Sigmoid colon (tissue), 6 donors: ENCODE measurements at regions not wholly inside any gene's neighbourhood (a gene's known extent, or its start where the extent isn't known, plus 50 kb on each side); places are given as distances from the start of the nearest gene placed in this dataset.
"Not testable (repeated sequence)": the region's sequence is repeated elsewhere in the genome, so short reads cannot be mapped to it uniquely, and the experiment has no call there.

Experiments
- DNase-seq: peaks from one replicate; pipeline ENCODE4 v3.0.0-alpha.2; 2019
- H3K27ac ChIP-seq, 4 donors: fragments of 200-600 bp; sonication (generic); one replicate each; pipeline ENCODE4 v1.5.1; 2016 to 2019; ENCODE audit warnings: mild to moderate bottlenecking in 1 of 4
- H3K27me3 ChIP-seq, 3 donors: fragments of 200-600 bp; sonication (generic); one replicate each; pipeline ENCODE4 v1.5.1; 2019; ENCODE audit warnings: mild to moderate bottlenecking in 1 of 3
- H3K36me3 ChIP-seq, 4 donors: fragments of 200-600 bp; sonication (generic); one replicate each; pipeline ENCODE4 v1.5.1; 2016 to 2019
- H3K4me1 ChIP-seq, 4 donors: fragments of 200-600 bp; sonication (generic); one replicate each; pipeline ENCODE4 v1.5.1; 2017 to 2019
- H3K4me3 ChIP-seq, 4 donors: fragments of 200-600 bp; sonication (generic); one replicate each; pipeline ENCODE4 v1.5.1; 2017 to 2019; ENCODE audit warnings: mild to moderate bottlenecking in 2 of 4, moderate library complexity in 1 of 4
- H3K9me3 ChIP-seq, 4 donors: fragments of 200-600 bp in 3 of 4; sonication (generic) in 3 of 4; one replicate each; pipeline versions ENCODE4 v1.5.1 to v1.6.1; 2013 to 2019
- EP300 ChIP-seq, 4 donors: sonication (generic); formaldehyde crosslinking; IDR thresholded peaks; one replicate each; pipeline ENCODE4 v1.6.1; 2017; ENCODE audit warnings: antibody characterized with exemption in 4 of 4
- POLR2A ChIP-seq, 2 donors: fragments of 450-650 bp; IDR thresholded peaks; one replicate each; pipeline ENCODE4 v1.6.1; 2016; ENCODE audit warnings: antibody characterized with exemption in 2 of 2, mild to moderate bottlenecking in 2 of 2, moderate library complexity in 2 of 2
- POLR2AphosphoS5 ChIP-seq, 4 donors: sonication (generic); formaldehyde crosslinking; IDR thresholded peaks; one replicate each; pipeline ENCODE4 v1.6.1; 2017; ENCODE audit warnings: antibody characterized with exemption in 4 of 4
- WGBS, 2 donors: extraction: QIAGEN DNeasy Blood & Tissue Kit; methylation state at CpG; one replicate each; pipeline ENCODE4 v1.1.7; 2013; 5-methylcytosine and 5-hydroxymethylcytosine counted together
- intact Hi-C: fragments of 100-400 bp; cut with DNase I; formaldehyde crosslinking; loops from one replicate; pipeline ENCODE4 v1.15.1; 2023
- TF ChIP-seq, protein P1 (sequence below), 4 experiments: fragments of 450-650 bp in 3 of 4; fragments of 200-600 bp in 1 of 4; IDR thresholded peaks; one replicate each; pipeline ENCODE4 v1.5.1; 2016 to 2019; ENCODE audit warnings: antibody characterized with exemption in 4 of 4, mild to moderate bottlenecking in 3 of 4, moderate library complexity in 2 of 4
- donor health status: healthy with polysubstance abuse.
- donor health status: healthy.

GRCh38 chr3:82584415-82584814, 823.0 kb upstream of the GBE1 start:
- H3K36me3 ChIP-seq, H3K4me3 ChIP-seq, intact Hi-C loops, H3K27me3 ChIP-seq, DNase-seq, H3K4me1 ChIP-seq, H3K27ac ChIP-seq, H3K9me3 ChIP-seq: not testable (repeated sequence)
- 91 to 93% methylated on average over 25 of the region's 25 CpGs for WGBS, 2 donors

GRCh38 chr3:82581350-82581749, 819.9 kb upstream of the GBE1 start:
- no peak for DNase-seq
- 73% methylated on average over 3 of the region's 3 CpGs for WGBS, 2 donors
- TF ChIP-seq, protein P1, sequence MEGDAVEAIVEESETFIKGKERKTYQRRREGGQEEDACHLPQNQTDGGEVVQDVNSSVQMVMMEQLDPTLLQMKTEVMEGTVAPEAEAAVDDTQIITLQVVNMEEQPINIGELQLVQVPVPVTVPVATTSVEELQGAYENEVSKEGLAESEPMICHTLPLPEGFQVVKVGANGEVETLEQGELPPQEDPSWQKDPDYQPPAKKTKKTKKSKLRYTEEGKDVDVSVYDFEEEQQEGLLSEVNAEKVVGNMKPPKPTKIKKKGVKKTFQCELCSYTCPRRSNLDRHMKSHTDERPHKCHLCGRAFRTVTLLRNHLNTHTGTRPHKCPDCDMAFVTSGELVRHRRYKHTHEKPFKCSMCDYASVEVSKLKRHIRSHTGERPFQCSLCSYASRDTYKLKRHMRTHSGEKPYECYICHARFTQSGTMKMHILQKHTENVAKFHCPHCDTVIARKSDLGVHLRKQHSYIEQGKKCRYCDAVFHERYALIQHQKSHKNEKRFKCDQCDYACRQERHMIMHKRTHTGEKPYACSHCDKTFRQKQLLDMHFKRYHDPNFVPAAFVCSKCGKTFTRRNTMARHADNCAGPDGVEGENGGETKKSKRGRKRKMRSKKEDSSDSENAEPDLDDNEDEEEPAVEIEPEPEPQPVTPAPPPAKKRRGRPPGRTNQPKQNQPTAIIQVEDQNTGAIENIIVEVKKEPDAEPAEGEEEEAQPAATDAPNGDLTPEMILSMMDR (IDR thresholded peaks at IDR 0.05) = no peak
- TF ChIP-seq POLR2A (IDR thresholded peaks at IDR 0.05) = no peak
- TF ChIP-seq EP300 (IDR thresholded peaks at IDR 0.05) = no peak
- no peak for TF ChIP-seq POLR2AphosphoS5 (IDR thresholded peaks at IDR 0.05)
- Histone ChIP-seq H3K9me3 (no peaks in the 10 kb centered on the region), H3K27ac (no peak overlapping the region), H3K4me3 (no peak overlapping the region), H3K4me1 (no peaks in the 10 kb centered on the region), H3K27me3 (no peaks in the 10 kb centered on the region), H3K36me3 (no peaks in the 10 kb centered on the region)
- intact Hi-C loops = no loop called here

DNA sequence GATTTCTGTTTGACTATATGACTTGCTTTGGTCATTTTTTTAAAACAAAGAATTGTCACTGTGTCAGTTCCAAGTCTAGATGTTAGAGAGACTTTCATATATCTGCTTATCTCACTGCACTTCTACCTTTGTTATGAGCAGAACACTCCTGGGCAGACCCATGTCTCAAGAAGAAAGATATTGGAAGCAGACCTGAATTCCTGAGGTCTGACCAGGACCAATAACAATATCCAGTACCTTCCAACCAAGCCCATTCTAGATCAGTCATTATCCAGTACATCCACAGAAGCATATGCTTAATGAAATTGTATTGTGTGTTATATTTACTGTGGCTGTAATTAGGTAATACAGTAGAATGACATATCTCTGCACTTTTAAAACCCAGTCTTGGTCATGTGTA, 811.3 kb upstream of the GBE1 start:
- no peak for TF ChIP-seq POLR2A (IDR thresholded peaks at IDR 0.05)
- TF ChIP-seq EP300 (IDR thresholded peaks at IDR 0.05) = no peak
- TF ChIP-seq, protein P1 (IDR thresholded peaks at IDR 0.05) = no peak
- no peak for TF ChIP-seq POLR2AphosphoS5 (IDR thresholded peaks at IDR 0.05)
- Histone ChIP-seq H3K4me1 (no peaks in the 10 kb centered on the region), H3K27me3 (no peaks in the 10 kb centered on the region), H3K9me3 (no peaks in the 10 kb centered on the region), H3K36me3 (no peaks in the 10 kb centered on the region), H3K27ac (no peak overlapping the region), H3K4me3 (no peak overlapping the region)
- intact Hi-C loops = no loop called here
- no peak for DNase-seq

GRCh38 chr3:82568776-82569338, 807.4 kb upstream of the GBE1 start:
- no peak for DNase-seq
- WGBS, 2 donors = 39 to 63% methylated on average over 3 of the region's 3 CpGs
- TF ChIP-seq POLR2A (IDR thresholded peaks at IDR 0.05) = no peak
- no peak for TF ChIP-seq EP300 (IDR thresholded peaks at IDR 0.05)
- TF ChIP-seq, protein P1 (IDR thresholded peaks at IDR 0.05) = no peak
- TF ChIP-seq POLR2AphosphoS5 (IDR thresholded peaks at IDR 0.05) = no peak

DNA sequence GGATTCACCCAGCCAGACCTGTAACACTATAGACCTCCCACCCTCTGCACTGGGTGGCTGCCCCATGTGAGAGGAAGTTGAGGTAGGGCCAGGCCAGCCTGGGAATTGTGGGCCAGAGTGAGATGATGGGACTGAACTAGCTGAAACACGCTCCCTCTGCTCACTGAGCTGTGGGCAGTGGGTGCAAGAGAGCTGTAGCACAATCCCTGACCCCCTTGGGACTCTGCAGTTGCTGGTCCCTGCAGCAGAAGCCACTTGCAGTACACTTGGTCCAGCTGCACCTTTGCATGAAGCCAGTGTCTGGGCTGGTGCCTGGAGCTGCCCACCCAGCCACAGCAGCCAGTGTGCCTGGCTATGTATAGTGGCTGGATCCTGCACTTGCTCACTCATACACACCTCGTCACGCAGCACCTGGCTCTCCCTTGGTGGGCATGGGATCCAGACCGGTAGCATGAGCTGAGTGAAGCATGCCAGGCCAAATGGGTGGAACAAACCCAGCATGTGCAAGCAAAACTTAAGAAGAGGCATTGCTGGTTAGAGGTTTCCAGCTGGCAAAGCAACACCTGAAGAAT, 805.7 kb upstream of the GBE1 start:
- H3K4me3 ChIP-seq = no peak overlapping the region
- no peaks in the 10 kb centered on the region for H3K4me1 ChIP-seq
- TF ChIP-seq, protein P1 (IDR thresholded peaks at IDR 0.05) = no peak
- TF ChIP-seq POLR2AphosphoS5 (IDR thresholded peaks at IDR 0.05) (no peak), EP300 (IDR thresholded peaks at IDR 0.05) (no peak), POLR2A (IDR thresholded peaks at IDR 0.05) (no peak)
- intact Hi-C loops = no loop called here
- WGBS, 2 donors = 74 to 84% methylated on average over 4 of the region's 4 CpGs
- no peaks in the 10 kb centered on the region for H3K27me3 ChIP-seq
- no peak overlapping the region for H3K27ac ChIP-seq
- H3K9me3 ChIP-seq = no peaks in the 10 kb centered on the region
- DNase-seq = no peak
- H3K36me3 ChIP-seq = no peaks in the 10 kb centered on the region

More at GRCh38 chr3:82568776-82569338, 807.4 kb upstream of the GBE1 start:
- Histone ChIP-seq H3K9me3 (no peaks in the 10 kb centered on the region), H3K4me1 (no peaks in the 10 kb centered on the region), H3K4me3 (no peak overlapping the region), H3K36me3 (no peaks in the 10 kb centered on the region), H3K27ac (no peak overlapping the region), H3K27me3 (no peaks in the 10 kb centered on the region)
- intact Hi-C loops = no loop called here
